Smooth muscle cell (in vitro differentiated cells): ENCODE measurements at regions not wholly inside any gene's neighbourhood (a gene's known extent, or its start where the extent isn't known, plus 50 kb on each side); places are given as distances from the start of the nearest gene placed in this dataset.
"Not testable (repeated sequence)": the region's sequence is repeated elsewhere in the genome, so short reads cannot be mapped to it uniquely, and the experiment has no call there.

Experiments
- DNase-seq: peaks from one replicate; lab custom pipeline; 2025; ENCODE audit not compliant: unreplicated experiment; lab: John Stamatoyannopoulos, UW
- H2AFZ ChIP-seq: fragments of 200-600 bp; sonication (generic); 2 replicates; pipeline ENCODE4 v1.6.0; 2016; ENCODE audit warnings: antibody characterized with exemption, low read depth, mild to moderate bottlenecking
- H3F3A ChIP-seq: fragments of 200-600 bp; sonication (generic); 2 replicates; pipeline ENCODE4 v1.6.0; 2017; ENCODE audit warnings: antibody characterized with exemption, low read depth
- H3K27ac ChIP-seq: fragments of 200-600 bp; sonication (generic); 2 replicates; pipeline ENCODE4 v1.5.1; 2016; ENCODE audit warnings: low read depth, mild to moderate bottlenecking
- H3K27me3 ChIP-seq: fragments of 200-600 bp; sonication (generic); 2 replicates; pipeline ENCODE4 v1.6.1; 2016; ENCODE audit warnings: low read depth, mild to moderate bottlenecking
- H3K36me3 ChIP-seq: fragments of 200-600 bp; sonication (generic); 2 replicates; pipeline ENCODE4 v1.5.1; 2016; ENCODE audit warnings: low read depth
- H3K4me1 ChIP-seq: fragments of 200-600 bp; sonication (generic); 2 replicates; pipeline ENCODE4 v1.5.1; 2016; ENCODE audit warnings: low read depth
- H3K4me2 ChIP-seq: fragments of 200-600 bp; sonication (generic); 2 replicates; pipeline ENCODE4 v1.6.0; 2016; ENCODE audit warnings: mild to moderate bottlenecking
- H3K4me3 ChIP-seq: fragments of 200-600 bp; sonication (generic); 2 replicates; pipeline ENCODE4 v1.5.1; 2016; ENCODE audit warnings: mild to moderate bottlenecking
- H3K79me2 ChIP-seq: fragments of 200-600 bp; sonication (generic); 2 replicates; pipeline ENCODE4 v1.6.0; 2016; ENCODE audit warnings: low read depth, mild to moderate bottlenecking
- H3K9ac ChIP-seq: fragments of 200-600 bp; sonication (generic); 2 replicates; pipeline ENCODE4 v1.6.0; 2016; ENCODE audit warnings: low read depth
- H3K9me3 ChIP-seq: fragments of 200-600 bp; sonication (generic); replicated peaks from 2 replicates; pipeline ENCODE4 v1.5.1; 2016; ENCODE audit warnings: low read depth
- H4K20me1 ChIP-seq: fragments of 200-600 bp; sonication (generic); 2 replicates; pipeline ENCODE4 v1.6.0; 2016; ENCODE audit warnings: low read depth
- WGBS: methylation state at CpG from one replicate; pipeline ENCODE4 v1.1.7; 2016; ENCODE audit warnings: low lambda C conversion rate; 5-methylcytosine and 5-hydroxymethylcytosine counted together

DNA sequence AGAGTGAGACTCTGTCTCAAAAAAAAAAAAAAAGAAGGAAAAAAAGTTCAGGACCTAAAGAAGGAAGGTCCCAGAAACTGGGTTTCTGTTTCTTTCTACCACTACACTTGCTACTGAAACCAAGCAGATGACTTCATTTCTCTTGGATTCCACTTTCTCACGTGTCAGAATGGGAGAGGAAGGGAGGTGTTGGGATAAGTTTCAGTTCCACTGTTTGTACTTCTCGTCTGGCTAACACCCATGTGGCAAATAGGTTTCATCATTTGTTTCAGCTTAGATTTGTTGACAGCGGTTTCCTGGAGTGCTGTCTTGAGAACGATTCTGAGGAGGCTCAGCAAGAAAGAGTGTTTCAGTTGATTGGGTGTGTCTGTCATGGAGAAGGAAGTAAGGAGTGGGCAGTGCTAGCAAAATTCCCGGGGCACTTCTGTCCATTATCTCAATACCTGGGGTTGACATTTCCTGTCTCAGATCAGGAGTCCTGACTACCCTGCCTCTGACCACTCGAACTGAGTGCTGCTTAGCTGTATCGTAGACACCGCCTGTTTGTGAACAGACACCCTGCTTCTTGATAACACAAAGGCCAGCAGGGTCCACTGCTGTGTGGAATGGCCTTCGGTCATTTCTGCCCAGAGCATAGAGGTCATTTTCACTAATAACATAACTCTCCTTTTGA is 104.8 kb upstream of the SPDYE9 start:
- H3K9me3 ChIP-seq, H3K27me3 ChIP-seq, H3K9ac ChIP-seq, H3K4me3 ChIP-seq, DNase-seq, H3K79me2 ChIP-seq, H3K4me2 ChIP-seq, H3K27ac ChIP-seq, H3K4me1 ChIP-seq, H3F3A ChIP-seq, H2AFZ ChIP-seq, H3K36me3 ChIP-seq, H4K20me1 ChIP-seq: not testable (repeated sequence)
- WGBS: 100% methylated on average over 3 of the region's 9 CpGs

DNA sequence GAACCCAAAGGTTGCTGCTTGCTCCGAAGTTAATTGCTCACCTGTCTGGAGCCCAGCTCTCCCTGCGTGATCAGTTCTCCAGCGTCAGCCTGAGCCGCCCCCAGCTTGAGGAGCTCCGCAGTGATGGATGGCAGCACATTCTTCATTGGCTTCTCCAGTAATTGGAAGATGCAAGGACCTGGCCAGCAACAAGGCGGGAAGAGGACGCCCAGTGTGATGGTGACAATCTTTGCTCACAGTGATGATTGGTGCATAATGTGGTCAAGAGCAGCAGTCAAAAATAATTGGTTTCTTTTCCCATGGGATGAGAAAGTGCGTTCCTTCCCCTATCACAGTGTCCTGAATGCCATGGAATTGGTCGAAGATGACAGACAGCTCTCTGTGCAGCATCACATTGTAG is 102.4 kb upstream of the SPDYE9 start:
- H3K36me3 ChIP-seq, H3K9me3 ChIP-seq, H3F3A ChIP-seq, H3K4me3 ChIP-seq, H3K27ac ChIP-seq, H3K79me2 ChIP-seq, H2AFZ ChIP-seq, H3K27me3 ChIP-seq, H3K4me1 ChIP-seq, H3K9ac ChIP-seq, DNase-seq, H3K4me2 ChIP-seq, H4K20me1 ChIP-seq: not testable (repeated sequence)
- over 99% methylated on average over 7 of the region's 9 CpGs for WGBS

DNA sequence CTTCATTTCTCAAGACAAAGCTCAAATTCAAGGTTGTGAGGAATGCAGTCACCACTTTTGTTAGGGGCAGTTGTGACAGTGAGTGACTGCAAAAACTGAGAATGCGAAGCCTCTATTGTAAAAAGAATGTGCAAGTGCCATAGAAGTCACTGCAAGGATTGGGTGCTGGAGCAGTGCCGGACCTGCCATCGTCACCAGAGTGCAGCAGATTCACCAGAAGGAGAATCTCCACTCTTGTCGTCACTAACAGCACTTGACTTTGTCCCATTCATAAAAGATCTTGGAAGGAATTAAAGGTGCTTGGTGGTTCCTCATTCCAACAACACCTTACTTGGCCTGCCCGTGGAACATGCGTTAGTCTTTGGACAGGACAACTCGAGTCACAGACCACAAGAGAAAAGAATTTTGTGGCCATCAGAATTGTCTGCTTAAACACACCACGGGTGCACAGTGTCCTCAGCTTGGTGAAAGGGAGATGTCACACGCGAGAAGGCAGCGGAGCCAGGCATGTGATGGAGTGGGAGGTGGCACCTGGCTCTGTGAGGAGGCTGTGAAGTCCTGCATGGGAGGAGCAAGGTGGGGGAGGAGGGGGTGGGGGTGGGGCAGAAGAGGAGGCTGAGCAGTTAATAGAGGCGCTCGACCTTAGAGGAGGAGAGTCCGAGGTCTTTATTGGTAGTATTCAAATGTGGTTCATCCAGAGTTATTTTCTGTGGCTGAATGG is 100.9 kb upstream of the SPDYE9 start:
- H3K4me1 ChIP-seq, DNase-seq, H3K36me3 ChIP-seq, H2AFZ ChIP-seq, H3K4me3 ChIP-seq, H3K9ac ChIP-seq, H3K9me3 ChIP-seq, H4K20me1 ChIP-seq, H3K79me2 ChIP-seq, H3K27ac ChIP-seq, H3K4me2 ChIP-seq, H3K27me3 ChIP-seq, H3F3A ChIP-seq: not testable (repeated sequence)
- WGBS: no CpG with 5 or more reads among the region's 14 CpGs

DNA sequence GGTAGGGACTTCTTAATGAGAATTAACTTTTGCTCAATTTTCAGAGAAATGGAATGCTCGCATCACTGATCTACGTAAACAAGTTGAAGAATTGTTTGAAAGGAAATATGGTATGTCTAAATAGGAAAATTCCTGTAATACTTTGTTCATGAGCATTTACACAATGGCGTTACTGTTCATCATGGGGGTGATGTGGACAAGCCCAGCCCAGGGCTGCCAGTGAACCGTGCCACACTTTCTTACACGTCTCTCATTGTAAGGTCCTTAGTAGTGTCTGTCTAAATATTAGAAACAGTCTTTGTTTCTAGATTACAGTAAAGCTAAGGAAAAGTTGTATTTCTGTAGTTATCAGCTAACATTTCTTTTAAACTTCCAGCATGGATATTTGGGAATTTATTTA is 91.0 kb upstream of the SPDYE9 start:
- not testable (repeated sequence) for H3K4me1 ChIP-seq, DNase-seq, H2AFZ ChIP-seq, H3K27ac ChIP-seq, H4K20me1 ChIP-seq, H3F3A ChIP-seq, H3K9ac ChIP-seq, H3K9me3 ChIP-seq, H3K36me3 ChIP-seq, H3K4me2 ChIP-seq, H3K4me3 ChIP-seq, H3K27me3 ChIP-seq, H3K79me2 ChIP-seq
- WGBS: no CpG with 5 or more reads among the region's 5 CpGs

DNA sequence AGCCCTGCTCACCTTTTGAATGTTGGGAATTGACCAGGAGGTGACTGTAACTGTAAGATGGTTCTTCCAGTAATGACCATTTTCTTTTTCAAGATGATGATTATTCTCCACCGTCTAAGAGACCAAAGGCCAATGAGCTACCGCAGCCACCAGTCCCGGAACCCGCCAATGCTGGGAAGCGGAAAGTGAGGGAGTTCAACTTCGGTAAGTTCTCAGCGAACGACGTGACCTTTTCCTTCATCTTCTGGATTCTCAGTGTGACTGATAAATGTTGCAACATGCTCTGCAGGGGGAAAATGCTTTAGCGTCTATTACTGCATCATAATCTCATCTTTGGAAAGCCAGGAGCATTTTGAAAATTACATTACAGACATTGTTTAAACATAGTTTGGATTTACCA is 89.5 kb upstream of the SPDYE9 start:
- not testable (repeated sequence) for H3K9ac ChIP-seq, H3K27ac ChIP-seq, H3K4me2 ChIP-seq, H3K27me3 ChIP-seq, H2AFZ ChIP-seq, H4K20me1 ChIP-seq, H3F3A ChIP-seq, DNase-seq, H3K79me2 ChIP-seq, H3K9me3 ChIP-seq, H3K4me3 ChIP-seq, H3K4me1 ChIP-seq, H3K36me3 ChIP-seq
- WGBS: no CpG with 5 or more reads among the region's 10 CpGs

DNA sequence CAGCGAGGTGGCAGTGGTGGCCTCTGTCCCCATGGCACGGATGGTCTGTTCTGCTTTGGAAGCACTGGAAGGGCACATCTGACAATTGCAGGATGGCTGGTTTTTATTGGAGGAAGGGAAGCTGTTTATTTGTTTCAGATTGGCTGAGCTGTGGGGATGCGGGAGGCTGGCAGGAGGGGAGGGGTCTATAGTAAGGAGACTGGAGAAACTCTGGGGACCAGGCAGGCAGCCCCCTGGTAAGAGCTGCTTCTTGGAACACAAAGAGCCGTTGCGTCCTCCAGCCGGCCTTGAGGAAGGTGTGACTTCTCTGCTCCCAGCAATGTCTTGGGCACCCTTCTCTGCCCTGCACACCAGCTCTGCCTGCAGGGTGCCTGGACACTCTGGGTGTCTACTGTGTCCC is 85.1 kb upstream of the SPDYE9 start:
- H3K4me3 ChIP-seq, DNase-seq, H2AFZ ChIP-seq, H3F3A ChIP-seq, H3K36me3 ChIP-seq, H3K27me3 ChIP-seq, H3K79me2 ChIP-seq, H3K9me3 ChIP-seq, H3K4me1 ChIP-seq, H3K9ac ChIP-seq, H3K4me2 ChIP-seq, H4K20me1 ChIP-seq, H3K27ac ChIP-seq: not testable (repeated sequence)
- WGBS: 93% methylated on average over 3 of the region's 6 CpGs

DNA sequence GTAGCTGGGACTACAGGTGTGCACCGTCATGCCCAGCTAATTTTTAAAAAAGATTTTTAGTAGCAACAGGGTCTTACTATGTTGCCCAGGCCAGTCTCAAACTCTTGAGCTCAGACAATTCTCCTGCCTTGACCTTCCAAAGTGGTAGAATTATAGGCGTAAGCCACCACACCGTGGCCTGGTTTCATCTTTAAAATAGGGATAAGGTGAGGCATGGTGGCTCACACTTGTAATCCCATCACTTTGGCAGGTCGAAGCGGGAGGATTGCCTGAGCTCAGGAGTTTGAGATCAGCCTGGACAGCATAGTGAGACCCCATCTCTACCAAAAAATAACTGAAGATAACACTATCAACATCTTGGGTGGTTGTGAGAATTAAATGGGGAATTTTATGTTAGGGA is 84.6 kb upstream of the SPDYE9 start:
- 96% methylated on average over 4 of the region's 5 CpGs for WGBS
- not testable (repeated sequence) for H3F3A ChIP-seq

DNA sequence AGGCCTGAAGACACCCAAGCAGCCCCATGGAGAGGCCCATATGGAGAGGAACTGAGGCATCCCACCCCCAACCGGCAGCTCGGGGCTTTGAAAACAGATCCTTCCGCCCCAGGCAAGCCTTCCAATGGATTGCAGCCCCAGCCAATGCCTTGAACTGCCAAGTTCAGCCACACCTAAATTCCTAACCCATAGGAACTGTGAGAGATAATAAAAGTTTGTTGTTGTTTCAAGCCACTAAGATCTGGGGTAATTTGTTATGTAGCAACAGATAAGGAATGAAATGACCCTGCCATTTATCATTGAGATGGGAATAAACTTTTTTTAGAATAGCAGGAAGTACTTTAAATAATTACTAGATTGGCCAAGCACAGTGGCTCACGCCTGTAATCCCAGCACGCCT is 80.3 kb upstream of the SPDYE9 start:
- H3K79me2 ChIP-seq, H3F3A ChIP-seq, H3K9me3 ChIP-seq, H4K20me1 ChIP-seq, H2AFZ ChIP-seq, H3K27me3 ChIP-seq, H3K9ac ChIP-seq, H3K36me3 ChIP-seq, DNase-seq, H3K27ac ChIP-seq, H3K4me3 ChIP-seq, H3K4me2 ChIP-seq, H3K4me1 ChIP-seq: not testable (repeated sequence)
- no CpG with 5 or more reads among the region's 5 CpGs for WGBS

More for the DNA sequence above, 84.6 kb upstream of the SPDYE9 start:
- not testable (repeated sequence) for H3K4me2 ChIP-seq, DNase-seq, H3K27ac ChIP-seq, H4K20me1 ChIP-seq, H3K79me2 ChIP-seq, H3K4me3 ChIP-seq, H3K4me1 ChIP-seq, H3K36me3 ChIP-seq, H3K27me3 ChIP-seq, H3K9ac ChIP-seq, H2AFZ ChIP-seq, H3K9me3 ChIP-seq
